ENCODE measurements at regions not wholly inside any gene's neighbourhood (a gene's known extent, or its start where the extent isn't known, plus 50 kb on each side); places are given as distances from the start of the nearest gene placed in this dataset.

DNA sequence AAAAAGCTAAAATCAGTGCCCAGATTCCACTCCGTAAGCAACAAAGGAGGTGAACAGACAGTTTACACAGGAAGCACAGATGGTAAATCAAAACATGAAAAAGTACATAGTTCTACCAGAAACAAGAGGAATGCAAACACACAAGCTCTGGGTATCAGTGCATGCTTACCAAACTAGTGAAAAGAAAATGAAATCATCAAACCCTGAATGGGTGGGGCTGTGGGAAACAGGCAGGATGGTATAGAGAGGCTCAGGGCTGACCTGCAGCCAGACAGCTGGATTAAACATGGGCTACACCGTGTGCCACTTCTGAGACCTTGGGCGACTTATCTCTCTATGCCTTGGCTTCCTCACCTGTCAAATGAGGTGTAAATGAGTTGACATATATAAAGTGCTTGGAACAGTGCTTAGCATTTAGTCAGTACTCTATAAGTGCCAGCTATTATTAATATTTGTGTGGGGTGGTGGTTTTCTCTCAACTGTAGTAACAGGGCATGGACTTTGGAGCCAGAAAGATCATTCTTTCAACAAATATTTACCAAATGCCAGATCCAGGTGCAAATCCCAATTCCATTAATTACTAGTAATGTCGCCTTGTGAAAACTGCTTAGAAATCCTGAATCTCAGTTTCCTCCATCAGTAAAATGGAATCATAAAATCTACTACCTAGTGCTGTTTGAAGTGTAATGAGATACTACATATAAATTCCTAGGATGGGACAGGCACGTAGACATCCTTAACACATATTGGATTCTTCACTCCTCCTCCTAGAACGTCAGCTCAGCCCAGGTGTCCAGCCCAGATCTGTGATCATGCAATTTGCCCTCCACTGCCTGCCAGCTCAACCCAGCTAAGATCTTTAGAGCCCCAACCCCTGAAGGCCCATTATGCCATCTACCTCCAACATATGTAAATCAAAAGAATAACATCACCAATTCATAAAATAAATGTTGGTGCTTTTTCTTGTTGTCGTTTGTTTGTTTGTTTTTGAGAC, 55.5 kb upstream of the SMAD3 start:
- TF ChIP-seq, protein P1, sequence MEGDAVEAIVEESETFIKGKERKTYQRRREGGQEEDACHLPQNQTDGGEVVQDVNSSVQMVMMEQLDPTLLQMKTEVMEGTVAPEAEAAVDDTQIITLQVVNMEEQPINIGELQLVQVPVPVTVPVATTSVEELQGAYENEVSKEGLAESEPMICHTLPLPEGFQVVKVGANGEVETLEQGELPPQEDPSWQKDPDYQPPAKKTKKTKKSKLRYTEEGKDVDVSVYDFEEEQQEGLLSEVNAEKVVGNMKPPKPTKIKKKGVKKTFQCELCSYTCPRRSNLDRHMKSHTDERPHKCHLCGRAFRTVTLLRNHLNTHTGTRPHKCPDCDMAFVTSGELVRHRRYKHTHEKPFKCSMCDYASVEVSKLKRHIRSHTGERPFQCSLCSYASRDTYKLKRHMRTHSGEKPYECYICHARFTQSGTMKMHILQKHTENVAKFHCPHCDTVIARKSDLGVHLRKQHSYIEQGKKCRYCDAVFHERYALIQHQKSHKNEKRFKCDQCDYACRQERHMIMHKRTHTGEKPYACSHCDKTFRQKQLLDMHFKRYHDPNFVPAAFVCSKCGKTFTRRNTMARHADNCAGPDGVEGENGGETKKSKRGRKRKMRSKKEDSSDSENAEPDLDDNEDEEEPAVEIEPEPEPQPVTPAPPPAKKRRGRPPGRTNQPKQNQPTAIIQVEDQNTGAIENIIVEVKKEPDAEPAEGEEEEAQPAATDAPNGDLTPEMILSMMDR (conservative IDR thresholded peaks at IDR 0.05; ENCODE audit: low read depth in 2 of 2), result no peak
- TF ChIP-seq, protein P2, sequence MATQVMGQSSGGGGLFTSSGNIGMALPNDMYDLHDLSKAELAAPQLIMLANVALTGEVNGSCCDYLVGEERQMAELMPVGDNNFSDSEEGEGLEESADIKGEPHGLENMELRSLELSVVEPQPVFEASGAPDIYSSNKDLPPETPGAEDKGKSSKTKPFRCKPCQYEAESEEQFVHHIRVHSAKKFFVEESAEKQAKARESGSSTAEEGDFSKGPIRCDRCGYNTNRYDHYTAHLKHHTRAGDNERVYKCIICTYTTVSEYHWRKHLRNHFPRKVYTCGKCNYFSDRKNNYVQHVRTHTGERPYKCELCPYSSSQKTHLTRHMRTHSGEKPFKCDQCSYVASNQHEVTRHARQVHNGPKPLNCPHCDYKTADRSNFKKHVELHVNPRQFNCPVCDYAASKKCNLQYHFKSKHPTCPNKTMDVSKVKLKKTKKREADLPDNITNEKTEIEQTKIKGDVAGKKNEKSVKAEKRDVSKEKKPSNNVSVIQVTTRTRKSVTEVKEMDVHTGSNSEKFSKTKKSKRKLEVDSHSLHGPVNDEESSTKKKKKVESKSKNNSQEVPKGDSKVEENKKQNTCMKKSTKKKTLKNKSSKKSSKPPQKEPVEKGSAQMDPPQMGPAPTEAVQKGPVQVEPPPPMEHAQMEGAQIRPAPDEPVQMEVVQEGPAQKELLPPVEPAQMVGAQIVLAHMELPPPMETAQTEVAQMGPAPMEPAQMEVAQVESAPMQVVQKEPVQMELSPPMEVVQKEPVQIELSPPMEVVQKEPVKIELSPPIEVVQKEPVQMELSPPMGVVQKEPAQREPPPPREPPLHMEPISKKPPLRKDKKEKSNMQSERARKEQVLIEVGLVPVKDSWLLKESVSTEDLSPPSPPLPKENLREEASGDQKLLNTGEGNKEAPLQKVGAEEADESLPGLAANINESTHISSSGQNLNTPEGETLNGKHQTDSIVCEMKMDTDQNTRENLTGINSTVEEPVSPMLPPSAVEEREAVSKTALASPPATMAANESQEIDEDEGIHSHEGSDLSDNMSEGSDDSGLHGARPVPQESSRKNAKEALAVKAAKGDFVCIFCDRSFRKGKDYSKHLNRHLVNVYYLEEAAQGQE (IDR thresholded peaks at IDR 0.05; ENCODE audit: unreplicated experiment), result no peak
- TF ChIP-seq CREB1 (CRISPR knock-in tag; IDR thresholded peaks at IDR 0.05; ENCODE audit: low read depth) (no peak), EZH2phosphoT487 (IDR thresholded peaks at IDR 0.05; ENCODE audit: unreplicated experiment) (no peak), POLR2AphosphoS5 (IDR thresholded peaks at IDR 0.05; ENCODE audit: low read depth) (no peak), JUNB (IDR thresholded peaks at IDR 0.05; ENCODE audit: unreplicated experiment) (no peak), EZH2 (IDR thresholded peaks at IDR 0.05; ENCODE audit: low read depth, unreplicated experiment) (no peak), ZNF114 (CRISPR knock-in tag; IDR thresholded peaks at IDR 0.05) (no peak), ZNF331 (CRISPR knock-in tag; IDR thresholded peaks at IDR 0.05; ENCODE audit: low read depth) (no peak), NANOG (IDR thresholded peaks at IDR 0.05; ENCODE audit: borderline replicate concordance) (no peak)
- TF ChIP-seq, protein P3, sequence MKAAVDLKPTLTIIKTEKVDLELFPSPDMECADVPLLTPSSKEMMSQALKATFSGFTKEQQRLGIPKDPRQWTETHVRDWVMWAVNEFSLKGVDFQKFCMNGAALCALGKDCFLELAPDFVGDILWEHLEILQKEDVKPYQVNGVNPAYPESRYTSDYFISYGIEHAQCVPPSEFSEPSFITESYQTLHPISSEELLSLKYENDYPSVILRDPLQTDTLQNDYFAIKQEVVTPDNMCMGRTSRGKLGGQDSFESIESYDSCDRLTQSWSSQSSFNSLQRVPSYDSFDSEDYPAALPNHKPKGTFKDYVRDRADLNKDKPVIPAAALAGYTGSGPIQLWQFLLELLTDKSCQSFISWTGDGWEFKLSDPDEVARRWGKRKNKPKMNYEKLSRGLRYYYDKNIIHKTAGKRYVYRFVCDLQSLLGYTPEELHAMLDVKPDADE (IDR thresholded peaks at IDR 0.05), result no peak

All from GM23338 (cell line).